Fibroblast of mammary gland (primary cell): ENCODE measurements at regions not wholly inside any gene's neighbourhood (a gene's known extent, or its start where the extent isn't known, plus 50 kb on each side); places are given as distances from the start of the nearest gene placed in this dataset.

Source experiments
- DNase-seq: peaks from one replicate; pipeline ENCODE4 v3.0.0-alpha.2; 2010; ENCODE audit warnings: low read depth
- H3K4me3 ChIP-seq: 2 replicates; pipeline ENCODE4 v1.5.1; 2011; ENCODE audit warnings: low read depth, mild to moderate bottlenecking, low read length, moderate library complexity; ENCODE audit not compliant: control insufficient read depth
- TF ChIP-seq, protein P1 (sequence below): conservative IDR thresholded peaks from 2 replicates; pipeline ENCODE4 v1.5.1; 2011; ENCODE audit warnings: low read depth, low read length, inconsistent platforms; ENCODE audit not compliant: control insufficient read depth, insufficient read depth

DNA sequence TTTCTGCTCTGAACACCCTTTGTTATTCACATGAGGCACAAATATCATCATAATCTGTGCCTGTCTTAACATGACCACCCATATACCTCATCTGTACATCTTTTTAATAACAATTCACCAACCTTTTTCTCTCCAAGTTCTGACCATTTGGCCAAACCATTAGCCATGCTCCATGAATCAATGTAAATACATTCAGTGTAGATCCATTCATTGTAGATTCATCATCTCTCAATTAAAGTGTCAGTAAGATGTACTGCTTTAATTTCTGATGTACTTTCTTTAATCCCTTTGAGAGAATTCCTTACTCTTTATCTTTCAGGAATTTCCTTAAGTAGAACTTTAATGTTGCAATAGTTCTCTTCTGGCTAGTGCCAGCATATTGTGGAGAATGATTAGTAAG lies 126.2 kb upstream of the LRRC7 start:
- no peak overlapping the region for H3K4me3 ChIP-seq
- TF ChIP-seq, protein P1, sequence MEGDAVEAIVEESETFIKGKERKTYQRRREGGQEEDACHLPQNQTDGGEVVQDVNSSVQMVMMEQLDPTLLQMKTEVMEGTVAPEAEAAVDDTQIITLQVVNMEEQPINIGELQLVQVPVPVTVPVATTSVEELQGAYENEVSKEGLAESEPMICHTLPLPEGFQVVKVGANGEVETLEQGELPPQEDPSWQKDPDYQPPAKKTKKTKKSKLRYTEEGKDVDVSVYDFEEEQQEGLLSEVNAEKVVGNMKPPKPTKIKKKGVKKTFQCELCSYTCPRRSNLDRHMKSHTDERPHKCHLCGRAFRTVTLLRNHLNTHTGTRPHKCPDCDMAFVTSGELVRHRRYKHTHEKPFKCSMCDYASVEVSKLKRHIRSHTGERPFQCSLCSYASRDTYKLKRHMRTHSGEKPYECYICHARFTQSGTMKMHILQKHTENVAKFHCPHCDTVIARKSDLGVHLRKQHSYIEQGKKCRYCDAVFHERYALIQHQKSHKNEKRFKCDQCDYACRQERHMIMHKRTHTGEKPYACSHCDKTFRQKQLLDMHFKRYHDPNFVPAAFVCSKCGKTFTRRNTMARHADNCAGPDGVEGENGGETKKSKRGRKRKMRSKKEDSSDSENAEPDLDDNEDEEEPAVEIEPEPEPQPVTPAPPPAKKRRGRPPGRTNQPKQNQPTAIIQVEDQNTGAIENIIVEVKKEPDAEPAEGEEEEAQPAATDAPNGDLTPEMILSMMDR = no peak
- DNase-seq = no peak

DNA sequence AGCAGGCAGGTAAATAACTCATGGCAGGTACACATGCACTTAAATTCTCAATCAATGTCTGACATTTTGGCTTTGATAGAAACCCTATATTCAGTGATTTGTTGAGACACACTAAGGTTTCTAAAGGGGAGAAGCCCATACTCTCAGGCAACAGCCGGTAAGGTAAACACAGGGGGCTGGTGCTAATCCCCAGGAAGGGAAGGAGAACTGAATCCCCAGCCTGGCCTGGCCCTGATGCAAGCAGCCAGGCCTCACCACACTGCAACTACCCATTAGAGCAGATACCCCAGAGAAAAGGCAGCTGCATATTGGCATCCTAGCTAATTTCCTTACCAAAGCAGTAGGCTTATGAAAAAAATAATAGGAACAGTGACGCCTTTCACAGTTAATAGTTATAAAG lies 116.5 kb upstream of the LRRC7 start:
- no peak for DNase-seq
- no peak overlapping the region for H3K4me3 ChIP-seq
- TF ChIP-seq, protein P1 = no peak

DNA sequence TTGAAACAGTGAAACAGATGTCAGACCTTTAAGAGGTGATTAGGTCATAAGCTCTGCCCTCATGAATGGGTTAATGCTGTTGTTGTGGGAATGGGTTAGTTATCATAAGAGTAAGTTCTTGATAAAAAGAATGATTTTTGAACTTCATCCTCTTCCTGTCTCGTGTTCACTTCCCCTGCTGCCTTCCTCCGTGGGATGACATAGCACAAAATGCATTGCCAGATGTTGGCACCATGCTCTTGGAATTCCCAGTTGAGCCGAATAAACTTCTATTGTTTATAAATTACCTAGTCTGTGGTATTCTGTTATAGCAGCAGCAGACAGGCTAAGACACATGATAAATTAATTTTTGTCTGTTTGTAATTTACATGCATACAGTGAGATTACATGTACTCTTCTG lies 112.0 kb upstream of the LRRC7 start:
- TF ChIP-seq, protein P1 = no peak
- no peak for DNase-seq

DNA sequence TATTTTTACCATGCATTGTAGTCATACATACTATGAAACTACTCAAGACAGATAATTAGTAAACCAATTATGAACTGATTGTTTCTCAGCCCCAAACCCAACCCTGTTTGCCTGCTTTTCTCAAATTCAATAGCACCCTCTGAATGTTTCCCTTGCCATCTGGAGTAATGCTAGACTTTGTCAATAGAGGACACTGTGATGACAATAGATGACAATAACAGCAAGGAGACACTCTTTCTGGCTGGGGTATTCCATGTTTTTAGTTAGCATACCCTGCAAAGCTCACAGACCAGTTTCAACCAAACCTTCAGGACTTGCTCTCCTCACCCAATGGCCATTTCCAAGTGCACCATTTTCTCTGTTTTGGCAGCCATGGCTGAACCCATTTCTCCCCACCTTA lies 108.5 kb upstream of the LRRC7 start:
- no peak overlapping the region for H3K4me3 ChIP-seq
- no peak for DNase-seq
- TF ChIP-seq, protein P1 = no peak

More for the DNA sequence above, 112.0 kb upstream of the LRRC7 start:
- H3K4me3 ChIP-seq = no peak overlapping the region

DNA sequence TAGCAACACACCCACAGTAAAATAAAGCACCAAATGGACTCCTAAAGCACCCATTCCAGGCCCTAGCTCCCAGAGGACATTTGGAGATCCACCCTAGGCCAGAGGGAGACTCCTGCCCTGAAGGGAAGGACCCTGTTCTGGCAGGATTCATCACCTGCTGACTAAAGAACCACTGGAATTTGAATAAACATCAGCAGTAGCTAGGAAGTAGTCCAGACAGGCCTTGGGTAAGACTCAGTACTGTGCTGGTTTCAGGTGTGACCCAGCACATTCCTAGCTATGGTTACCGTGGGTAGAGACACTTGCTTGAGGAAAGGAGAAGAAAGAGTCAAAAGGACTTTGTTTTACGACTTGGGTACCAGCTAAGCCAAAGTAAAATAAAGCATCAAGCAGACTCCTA lies 92.7 kb upstream of the LRRC7 start:
- TF ChIP-seq, protein P1 = no peak

DNA sequence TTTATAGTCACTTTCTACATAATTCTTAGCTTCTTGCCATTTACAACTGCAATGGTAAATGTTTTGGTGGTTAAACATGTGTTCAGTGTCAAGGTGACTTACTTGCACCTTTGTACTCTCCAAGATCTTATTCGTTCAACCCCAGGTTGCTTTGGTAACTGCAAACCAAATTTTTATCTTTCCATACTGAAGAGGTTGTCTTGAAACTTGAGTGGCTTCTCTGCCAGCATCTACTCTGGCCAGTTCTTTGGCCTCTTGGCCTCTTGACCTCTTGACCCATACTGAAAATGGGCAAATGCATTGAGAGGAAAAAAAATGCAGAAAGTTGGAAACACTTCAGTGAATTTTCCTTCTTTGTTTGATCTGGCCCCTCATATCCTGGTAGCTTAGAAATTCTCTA lies 88.0 kb upstream of the LRRC7 start:
- DNase-seq = no peak
- H3K4me3 ChIP-seq = no peak overlapping the region
- TF ChIP-seq, protein P1 = no peak

More for the DNA sequence above, 92.7 kb upstream of the LRRC7 start:
- DNase-seq = no peak
- no peak overlapping the region for H3K4me3 ChIP-seq

DNA sequence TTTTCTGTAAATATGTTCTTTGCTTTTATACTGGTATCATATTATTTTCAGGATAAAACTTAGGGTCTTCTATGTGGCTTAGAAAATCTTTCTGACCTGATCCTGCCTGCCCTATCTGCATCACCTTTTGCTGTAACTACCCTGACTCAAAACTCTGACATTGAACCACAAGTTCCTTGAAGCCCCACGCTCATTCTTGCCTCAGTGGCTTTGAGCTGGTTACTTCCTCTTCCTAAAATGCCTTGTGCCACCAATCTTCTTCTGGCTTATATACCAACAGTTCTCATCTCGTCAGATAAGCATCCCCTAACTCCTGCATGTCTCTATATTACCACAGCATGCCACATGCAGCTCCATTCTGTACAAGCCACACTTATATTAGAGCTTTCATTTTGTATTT lies 84.5 kb upstream of the LRRC7 start:
- DNase-seq = no peak
- TF ChIP-seq, protein P1 = no peak
- no peak overlapping the region for H3K4me3 ChIP-seq
